HG03108 (cell line): ENCODE measurements at regions not wholly inside any gene's neighbourhood (a gene's known extent, or its start where the extent isn't known, plus 50 kb on each side); places are given as distances from the start of the nearest gene placed in this dataset.
"Not testable (repeated sequence)": the region's sequence is repeated elsewhere in the genome, so short reads cannot be mapped to it uniquely, and the experiment has no call there.

Source experiments
- ATAC-seq: cut with Tn5 transposase; IDR thresholded peaks from one replicate; pipeline ENCODE4 v1.9.1; 2021; ENCODE audit warnings: moderate library complexity; ENCODE audit not compliant: unreplicated experiment

GRCh38 chr13:48583859-48584311, 51.0 kb upstream of the RCBTB2 start:
- ATAC-seq: no peak

GRCh38 chr13:48585456-48585840, 52.6 kb upstream of the RCBTB2 start:
- no peak for ATAC-seq

GRCh38 chr13:48586591-48587103, 53.8 kb upstream of the RCBTB2 start:
- ATAC-seq: no peak

- ATAC-seq: no peak
These were observed 55.2 kb upstream of the RCBTB2 start for GRCh38 chr13:48588120-48588519.

GRCh38 chr13:48590141-48590901, 57.4 kb upstream of the RCBTB2 start:
- ATAC-seq: no peak

- ATAC-seq: not testable (repeated sequence)
These were observed 58.4 kb upstream of the RCBTB2 start for GRCh38 chr13:48591124-48591872.

GRCh38 chr13:48591889-48592687, 59.2 kb upstream of the RCBTB2 start:
- no peak for ATAC-seq

GRCh38 chr13:48592688-48593049, 59.8 kb upstream of the RCBTB2 start:
- no peak for ATAC-seq

- ATAC-seq: no peak
These were observed 60.2 kb upstream of the CYSLTR2 start for GRCh38 chr13:48593536-48593935.

GRCh38 chr13:48594096-48594815, 59.5 kb upstream of the CYSLTR2 start:
- ATAC-seq: no peak

- ATAC-seq: peak; percentile 69
These were observed 58.0 kb upstream of the CYSLTR2 start for GRCh38 chr13:48595431-48596429.

GRCh38 chr13:48600374-48601364, 53.1 kb upstream of the CYSLTR2 start:
- no peak for ATAC-seq

- ATAC-seq: no peak
These were observed 51.3 kb upstream of the CYSLTR2 start for GRCh38 chr13:48602296-48603016.

- no peak for ATAC-seq
These were observed 50.4 kb upstream of the CYSLTR2 start for GRCh38 chr13:48603375-48603774.
